Astrocyte (in vitro differentiated cells and primary cell): ENCODE measurements at regions not wholly inside any gene's neighbourhood (a gene's known extent, or its start where the extent isn't known, plus 50 kb on each side); places are given as distances from the start of the nearest gene placed in this dataset.

Experiments used
- CTCF ChIP-seq: IDR thresholded peaks from 2 replicates; pipeline ENCODE4 v1.5.1; 2011; ENCODE audit warnings: low read depth, mild to moderate bottlenecking, inconsistent platforms, low read length, moderate library complexity; ENCODE audit not compliant: insufficient read depth
- EZH2 ChIP-seq: IDR thresholded peaks from 2 replicates; pipeline ENCODE4 v1.6.1; 2012; ENCODE audit warnings: mild to moderate bottlenecking, low read length, inconsistent platforms; ENCODE audit not compliant: insufficient read depth

GRCh38 chr20:48284837-48285236 lies 499.6 kb upstream of the SULF2 start:
- TF ChIP-seq CTCF = no peak
- TF ChIP-seq EZH2 = no peak
